ENCODE measurements at regions not wholly inside any gene's neighbourhood (a gene's known extent, or its start where the extent isn't known, plus 50 kb on each side); places are given as distances from the start of the nearest gene placed in this dataset.
A peak's percentile ranks its signal among the peaks of the same experiment; 100 is the strongest.

DNA sequence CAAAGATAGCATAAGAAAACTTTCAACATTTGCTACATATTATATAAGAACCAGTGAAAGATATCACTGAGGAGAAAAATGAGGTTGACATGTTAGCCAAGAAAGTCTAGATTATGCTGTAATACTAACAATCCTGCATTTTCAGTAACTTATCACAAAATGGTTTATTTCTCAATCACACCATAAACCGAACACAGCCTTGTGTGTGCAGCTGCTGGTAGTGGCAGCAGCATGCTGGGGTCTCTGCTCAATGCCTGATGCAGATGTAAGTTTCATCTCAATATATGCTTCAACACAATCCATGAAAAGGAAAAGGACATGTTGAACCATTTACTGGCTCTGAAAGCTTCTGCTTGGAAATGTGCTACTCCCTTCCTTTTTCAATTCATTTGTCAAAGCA is 376.3 kb downstream of the GPD2 start:
- Histone ChIP-seq H3K9ac (ENCODE audit: insufficient read depth in 1 of 2, low read length in 2 of 2) (no peak overlapping the region), H3K27me3 (ENCODE audit: control insufficient read depth in 3 of 3, insufficient read depth in 3 of 3, low read length in 2 of 3) (no peaks in the 10 kb centered on the region), H3K4me1 (ENCODE audit: control insufficient read depth in 5 of 5, insufficient read depth in 5 of 5, low read length in 5 of 5) (peaks cover 0 to 5% (median 0%) of the 10 kb centered on the region in 5 donors), H3K9me3 (ENCODE audit: control insufficient read depth in 4 of 4, insufficient read depth in 3 of 4, low read length in 3 of 4) (no peaks in the 10 kb centered on the region), H3K36me3 (ENCODE audit: control insufficient read depth in 4 of 4, insufficient read depth in 4 of 4, low read length in 4 of 4) (no peaks in the 10 kb centered on the region), H3K4me3 (no peak overlapping the region), H3K27ac (ENCODE audit: low read depth in 1 of 2, low read length in 1 of 2) (no peak overlapping the region)
- TF ChIP-seq, protein P1, sequence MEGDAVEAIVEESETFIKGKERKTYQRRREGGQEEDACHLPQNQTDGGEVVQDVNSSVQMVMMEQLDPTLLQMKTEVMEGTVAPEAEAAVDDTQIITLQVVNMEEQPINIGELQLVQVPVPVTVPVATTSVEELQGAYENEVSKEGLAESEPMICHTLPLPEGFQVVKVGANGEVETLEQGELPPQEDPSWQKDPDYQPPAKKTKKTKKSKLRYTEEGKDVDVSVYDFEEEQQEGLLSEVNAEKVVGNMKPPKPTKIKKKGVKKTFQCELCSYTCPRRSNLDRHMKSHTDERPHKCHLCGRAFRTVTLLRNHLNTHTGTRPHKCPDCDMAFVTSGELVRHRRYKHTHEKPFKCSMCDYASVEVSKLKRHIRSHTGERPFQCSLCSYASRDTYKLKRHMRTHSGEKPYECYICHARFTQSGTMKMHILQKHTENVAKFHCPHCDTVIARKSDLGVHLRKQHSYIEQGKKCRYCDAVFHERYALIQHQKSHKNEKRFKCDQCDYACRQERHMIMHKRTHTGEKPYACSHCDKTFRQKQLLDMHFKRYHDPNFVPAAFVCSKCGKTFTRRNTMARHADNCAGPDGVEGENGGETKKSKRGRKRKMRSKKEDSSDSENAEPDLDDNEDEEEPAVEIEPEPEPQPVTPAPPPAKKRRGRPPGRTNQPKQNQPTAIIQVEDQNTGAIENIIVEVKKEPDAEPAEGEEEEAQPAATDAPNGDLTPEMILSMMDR (IDR thresholded peaks at IDR 0.05; ENCODE audit: control extremely low read depth, extremely low read depth): no peak
- ATAC-seq (ENCODE audit: insufficient read depth, low FRiP score) (no peak), DNase-seq (peak; percentile 78 to 95 (median 93))
- 79 to 82% methylated on average over 1 of the region's 1 CpG for WGBS, 2 donors

DNA sequence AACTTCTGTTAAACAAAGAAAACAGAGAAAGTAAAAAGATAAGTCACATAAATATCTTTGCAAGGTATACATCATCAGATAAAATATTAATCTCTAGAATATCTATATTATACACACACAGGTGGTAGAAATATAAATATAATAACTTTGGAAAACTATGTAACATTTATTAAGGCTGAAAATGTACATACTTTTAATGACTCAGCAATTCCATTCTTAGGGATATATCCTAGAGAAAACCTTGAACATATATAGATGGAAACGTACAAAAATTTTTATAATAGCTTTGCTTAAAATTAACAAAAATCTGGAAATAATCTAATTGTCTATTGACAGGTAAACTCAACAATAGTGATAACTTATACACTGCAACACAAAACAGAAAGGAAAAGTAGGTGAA is 381.3 kb downstream of the GPD2 start:
- no peaks in the 10 kb centered on the region for H3K36me3 ChIP-seq (ENCODE audit: control insufficient read depth in 4 of 4, insufficient read depth in 4 of 4, low read length in 4 of 4)
- H3K27ac ChIP-seq (ENCODE audit: low read depth in 1 of 2, low read length in 1 of 2): no peak overlapping the region
- DNase-seq (no peak), ATAC-seq (ENCODE audit: insufficient read depth, low FRiP score) (no peak)
- TF ChIP-seq, protein P1 (IDR thresholded peaks at IDR 0.05; ENCODE audit: control extremely low read depth, extremely low read depth): no peak
- no peak overlapping the region for H3K9ac ChIP-seq (ENCODE audit: insufficient read depth in 1 of 2, low read length in 2 of 2)
- no peaks in the 10 kb centered on the region for H3K27me3 ChIP-seq (ENCODE audit: control insufficient read depth in 3 of 3, insufficient read depth in 3 of 3, low read length in 2 of 3)
- H3K4me3 ChIP-seq: no peak overlapping the region
- 83 to 90% methylated on average over 1 of the region's 1 CpG for WGBS, 2 donors
- H3K9me3 ChIP-seq (ENCODE audit: control insufficient read depth in 4 of 4, insufficient read depth in 3 of 4, low read length in 3 of 4): no peaks in the 10 kb centered on the region
- peaks cover 0 to 22% (median 4%) of the 10 kb centered on the region in 5 donors for H3K4me1 ChIP-seq (ENCODE audit: control insufficient read depth in 5 of 5, insufficient read depth in 5 of 5, low read length in 5 of 5)

DNA sequence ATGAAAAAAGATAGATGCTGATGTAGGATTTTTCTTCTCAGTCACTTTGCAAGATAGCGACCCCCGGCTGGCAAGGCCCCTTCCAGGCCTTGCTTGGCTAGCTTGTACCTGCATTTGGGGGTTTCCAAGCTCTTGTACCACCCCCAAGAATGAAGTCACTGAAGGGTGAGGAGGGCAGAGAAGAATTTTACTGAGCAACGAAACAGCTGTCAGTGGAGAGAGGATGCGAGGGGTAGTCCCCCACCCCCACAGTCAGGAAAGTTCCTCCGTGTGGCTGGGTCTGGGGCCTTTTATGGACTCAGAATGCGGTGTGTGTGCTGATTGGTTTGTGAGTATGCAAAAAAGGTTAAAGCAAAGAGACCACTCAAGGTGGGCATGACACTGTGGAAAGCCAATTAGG is 382.0 kb downstream of the GPD2 start:
- ATAC-seq (ENCODE audit: insufficient read depth, low FRiP score): no peak
- H3K9ac ChIP-seq (ENCODE audit: insufficient read depth in 1 of 2, low read length in 2 of 2): no peak overlapping the region
- TF ChIP-seq, protein P1 (IDR thresholded peaks at IDR 0.05; ENCODE audit: control extremely low read depth, extremely low read depth): no peak
- H3K4me3 ChIP-seq: no peak overlapping the region
- no peaks in the 10 kb centered on the region for H3K9me3 ChIP-seq (ENCODE audit: control insufficient read depth in 4 of 4, insufficient read depth in 3 of 4, low read length in 3 of 4)
- H3K27ac ChIP-seq (ENCODE audit: low read depth in 1 of 2, low read length in 1 of 2): no peak overlapping the region
- no peaks in the 10 kb centered on the region for H3K27me3 ChIP-seq (ENCODE audit: control insufficient read depth in 3 of 3, insufficient read depth in 3 of 3, low read length in 2 of 3)
- H3K36me3 ChIP-seq (ENCODE audit: control insufficient read depth in 4 of 4, insufficient read depth in 4 of 4, low read length in 4 of 4): no peaks in the 10 kb centered on the region
- DNase-seq: no peak
- H3K4me1 ChIP-seq (ENCODE audit: control insufficient read depth in 5 of 5, insufficient read depth in 5 of 5, low read length in 5 of 5): peaks cover 0 to 22% (median 4%) of the 10 kb centered on the region in 5 donors
- WGBS, 2 donors: 84 to 89% methylated on average over 6 of the region's 6 CpGs

DNA sequence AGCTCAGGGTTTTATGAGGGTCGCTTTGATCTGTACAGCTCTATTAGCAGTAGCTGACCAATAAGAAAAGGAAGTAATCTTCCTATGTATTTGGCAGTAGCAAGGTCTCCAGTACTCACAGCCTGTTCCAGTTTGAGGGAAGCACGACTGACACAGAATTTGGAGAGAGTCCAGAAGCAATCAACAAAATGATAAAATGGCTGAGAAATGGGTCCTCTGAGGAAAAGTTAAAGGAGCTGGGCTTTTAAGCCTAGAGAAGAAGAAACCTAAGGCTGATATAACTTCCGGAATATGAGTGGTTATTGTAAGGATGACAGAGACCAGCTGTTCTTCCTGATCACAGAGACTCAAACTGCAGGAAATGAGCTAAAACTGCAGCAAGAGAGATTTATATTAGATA is 382.8 kb downstream of the GPD2 start:
- ATAC-seq (ENCODE audit: insufficient read depth, low FRiP score) (no peak), DNase-seq (peak; percentile 76 to 97 (median 97))
- TF ChIP-seq, protein P1 (IDR thresholded peaks at IDR 0.05; ENCODE audit: control extremely low read depth, extremely low read depth): no peak
- Histone ChIP-seq H3K4me3 (no peak overlapping the region), H3K27ac (ENCODE audit: low read depth in 1 of 2, low read length in 1 of 2) (no peak overlapping the region), H3K4me1 (ENCODE audit: control insufficient read depth in 5 of 5, insufficient read depth in 5 of 5, low read length in 5 of 5) (peaks cover 0 to 22% (median 4%) of the 10 kb centered on the region in 5 donors), H3K27me3 (ENCODE audit: control insufficient read depth in 3 of 3, insufficient read depth in 3 of 3, low read length in 2 of 3) (no peaks in the 10 kb centered on the region), H3K9ac (ENCODE audit: insufficient read depth in 1 of 2, low read length in 2 of 2) (no peak overlapping the region), H3K9me3 (ENCODE audit: control insufficient read depth in 4 of 4, insufficient read depth in 3 of 4, low read length in 3 of 4) (no peaks in the 10 kb centered on the region), H3K36me3 (ENCODE audit: control insufficient read depth in 4 of 4, insufficient read depth in 4 of 4, low read length in 4 of 4) (no peaks in the 10 kb centered on the region)
- 44 to 58% methylated on average over 3 of the region's 3 CpGs for WGBS, 2 donors

Measured in lung (tissue), 11 donors.